ENCODE measurements at regions not wholly inside any gene's neighbourhood (a gene's known extent, or its start where the extent isn't known, plus 50 kb on each side); places are given as distances from the start of the nearest gene placed in this dataset.

GRCh38 chr14:22381766-22382165 lies 207.3 kb downstream of the DAD1 start:
- Histone ChIP-seq H3K27me3 (ENCODE audit: control insufficient read depth in 1 of 2, insufficient read depth in 2 of 2, low read length in 1 of 2) (no peaks in the 10 kb centered on the region), H3K4me1 (ENCODE audit: control insufficient read depth in 1 of 2, insufficient read depth in 2 of 2, low read length in 2 of 2) (peaks cover 0 to 3% of the 10 kb centered on the region in 2 donors), H3K4me3 (ENCODE audit: low read length in 2 of 2) (no peak overlapping the region), H3K27ac (ENCODE audit: low read depth in 1 of 2, low read length in 2 of 2) (no peak overlapping the region), H3K9me3 (ENCODE audit: control insufficient read depth, low read length) (no peaks in the 10 kb centered on the region), H3K36me3 (ENCODE audit: control insufficient read depth in 1 of 2, insufficient read depth in 2 of 2, low read length in 1 of 2) (no peaks in the 10 kb centered on the region)
- ATAC-seq (ENCODE audit: low FRiP score), result no peak
- DNase-seq, result no peak
- intact Hi-C loops (cut with DNase I), result no loop called here
- WGBS, 2 donors, result 90 to 92% methylated on average over 2 of the region's 2 CpGs

GRCh38 chr14:22381408-22381760 lies 207.6 kb downstream of the DAD1 start:
- no peak for ATAC-seq (ENCODE audit: low FRiP score)
- intact Hi-C loops (cut with DNase I), result no loop called here
- Histone ChIP-seq H3K4me3 (ENCODE audit: low read length in 2 of 2) (no peak overlapping the region), H3K27ac (ENCODE audit: low read depth in 1 of 2, low read length in 2 of 2) (peak overlapping the region; percentile 83 to 94), H3K9me3 (ENCODE audit: control insufficient read depth, low read length) (no peaks in the 10 kb centered on the region), H3K4me1 (ENCODE audit: control insufficient read depth in 1 of 2, insufficient read depth in 2 of 2, low read length in 2 of 2) (peaks cover 0 to 3% of the 10 kb centered on the region in 2 donors), H3K36me3 (ENCODE audit: control insufficient read depth in 1 of 2, insufficient read depth in 2 of 2, low read length in 1 of 2) (no peaks in the 10 kb centered on the region), H3K27me3 (ENCODE audit: control insufficient read depth in 1 of 2, insufficient read depth in 2 of 2, low read length in 1 of 2) (no peaks in the 10 kb centered on the region)
- no peak for DNase-seq
- 45 to 51% methylated on average over 3 of the region's 3 CpGs for WGBS, 2 donors

- Histone ChIP-seq H3K36me3 (ENCODE audit: control insufficient read depth in 1 of 2, insufficient read depth in 2 of 2, low read length in 1 of 2) (no peaks in the 10 kb centered on the region), H3K27me3 (ENCODE audit: control insufficient read depth in 1 of 2, insufficient read depth in 2 of 2, low read length in 1 of 2) (no peaks in the 10 kb centered on the region), H3K9me3 (ENCODE audit: control insufficient read depth, low read length) (no peaks in the 10 kb centered on the region), H3K4me3 (ENCODE audit: low read length in 2 of 2) (peak overlapping the region in 1 of 2 donors; percentile 34), H3K27ac (ENCODE audit: low read depth in 1 of 2, low read length in 2 of 2) (peak overlapping the region; percentile 83 to 94), H3K4me1 (ENCODE audit: control insufficient read depth in 1 of 2, insufficient read depth in 2 of 2, low read length in 2 of 2) (peaks cover 0 to 3% of the 10 kb centered on the region in 2 donors)
- ATAC-seq (ENCODE audit: low FRiP score) (peak; percentile 70), DNase-seq (no peak)
- 2 to 6% methylated on average over 5 of the region's 5 CpGs for WGBS, 2 donors
- intact Hi-C loops (cut with DNase I), result no loop called here
Observed at GRCh38 chr14:22380571-22381407, 208.2 kb downstream of the DAD1 start.

- H3K36me3 ChIP-seq (ENCODE audit: control insufficient read depth in 1 of 2, insufficient read depth in 2 of 2, low read length in 1 of 2), result no peaks in the 10 kb centered on the region
- H3K27ac ChIP-seq (ENCODE audit: low read depth in 1 of 2, low read length in 2 of 2), result peak overlapping the region in 1 of 2 donors; percentile 81
- DNase-seq (no peak), ATAC-seq (ENCODE audit: low FRiP score) (no peak)
- peaks cover 0 to 3% of the 10 kb centered on the region in 2 donors for H3K4me1 ChIP-seq (ENCODE audit: control insufficient read depth in 1 of 2, insufficient read depth in 2 of 2, low read length in 2 of 2)
- intact Hi-C loops (cut with DNase I), result no loop called here
- no peaks in the 10 kb centered on the region for H3K9me3 ChIP-seq (ENCODE audit: control insufficient read depth, low read length)
- H3K4me3 ChIP-seq (ENCODE audit: low read length in 2 of 2), result no peak overlapping the region
- no peaks in the 10 kb centered on the region for H3K27me3 ChIP-seq (ENCODE audit: control insufficient read depth in 1 of 2, insufficient read depth in 2 of 2, low read length in 1 of 2)
Observed at GRCh38 chr14:22379727-22380126, 209.3 kb downstream of the DAD1 start.

GRCh38 chr14:22378181-22378580 lies 210.8 kb downstream of the DAD1 start:
- no peak overlapping the region for H3K27ac ChIP-seq (ENCODE audit: low read depth in 1 of 2, low read length in 2 of 2)
- WGBS, 2 donors, result 82 to 84% methylated on average over 2 of the region's 2 CpGs
- H3K4me1 ChIP-seq (ENCODE audit: control insufficient read depth in 1 of 2, insufficient read depth in 2 of 2, low read length in 2 of 2), result peaks cover 0 to 3% of the 10 kb centered on the region in 2 donors
- intact Hi-C loops (cut with DNase I), result no loop called here
- no peaks in the 10 kb centered on the region for H3K27me3 ChIP-seq (ENCODE audit: control insufficient read depth in 1 of 2, insufficient read depth in 2 of 2, low read length in 1 of 2)
- ATAC-seq (ENCODE audit: low FRiP score), result no peak
- no peaks in the 10 kb centered on the region for H3K9me3 ChIP-seq (ENCODE audit: control insufficient read depth, low read length)
- H3K36me3 ChIP-seq (ENCODE audit: control insufficient read depth in 1 of 2, insufficient read depth in 2 of 2, low read length in 1 of 2), result no peaks in the 10 kb centered on the region
- DNase-seq, result no peak
- H3K4me3 ChIP-seq (ENCODE audit: low read length in 2 of 2), result no peak overlapping the region

- no peak for DNase-seq
- H3K4me1 ChIP-seq (ENCODE audit: control insufficient read depth in 1 of 2, insufficient read depth in 2 of 2, low read length in 2 of 2), result peaks cover 0 to 7% of the 10 kb centered on the region in 2 donors
- intact Hi-C loops (cut with DNase I), result loop anchor here in 1 of 2 donors (2.0 kb wide), 1 partner anchor 155 kb away; no protein-coding TSS in a partner anchor
- 4 to 6% methylated on average over 2 of the region's 2 CpGs for WGBS, 2 donors
- no peaks in the 10 kb centered on the region for H3K36me3 ChIP-seq (ENCODE audit: control insufficient read depth in 1 of 2, insufficient read depth in 2 of 2, low read length in 1 of 2)
- H3K9me3 ChIP-seq (ENCODE audit: control insufficient read depth, low read length), result no peaks in the 10 kb centered on the region
- no peak for ATAC-seq (ENCODE audit: low FRiP score)
- H3K27me3 ChIP-seq (ENCODE audit: control insufficient read depth in 1 of 2, insufficient read depth in 2 of 2, low read length in 1 of 2), result no peaks in the 10 kb centered on the region
- no peak overlapping the region for H3K4me3 ChIP-seq (ENCODE audit: low read length in 2 of 2)
- no peak overlapping the region for H3K27ac ChIP-seq (ENCODE audit: low read depth in 1 of 2, low read length in 2 of 2)
Observed at GRCh38 chr14:22375321-22375930, 213.6 kb downstream of the DAD1 start.

GRCh38 chr14:22370084-22370847 lies 218.8 kb downstream of the DAD1 start:
- H3K27me3 ChIP-seq (ENCODE audit: control insufficient read depth in 1 of 2, insufficient read depth in 2 of 2, low read length in 1 of 2), result no peaks in the 10 kb centered on the region
- H3K27ac ChIP-seq (ENCODE audit: low read depth in 1 of 2, low read length in 2 of 2), result peak overlapping the region; percentile 22 to 86
- WGBS, 2 donors, result 50 to 52% methylated on average over 2 of the region's 2 CpGs
- no peak overlapping the region for H3K4me3 ChIP-seq (ENCODE audit: low read length in 2 of 2)
- no peaks in the 10 kb centered on the region for H3K36me3 ChIP-seq (ENCODE audit: control insufficient read depth in 1 of 2, insufficient read depth in 2 of 2, low read length in 1 of 2)
- intact Hi-C loops (cut with DNase I), result loop anchor here (2.0 to 5.0 kb wide), 2 partner anchors 53 to 55 kb away; no protein-coding TSS in a partner anchor
- H3K9me3 ChIP-seq (ENCODE audit: control insufficient read depth, low read length), result no peaks in the 10 kb centered on the region
- peaks cover 0 to 4% of the 10 kb centered on the region in 2 donors for H3K4me1 ChIP-seq (ENCODE audit: control insufficient read depth in 1 of 2, insufficient read depth in 2 of 2, low read length in 2 of 2)
- ATAC-seq (ENCODE audit: low FRiP score) (peak; percentile 78), DNase-seq (peak; percentile 79 to 81)

GRCh38 chr14:22358726-22359125 lies 230.3 kb downstream of the DAD1 start:
- no peaks in the 10 kb centered on the region for H3K4me1 ChIP-seq (ENCODE audit: control insufficient read depth in 1 of 2, insufficient read depth in 2 of 2, low read length in 2 of 2)
- no peak overlapping the region for H3K27ac ChIP-seq (ENCODE audit: low read depth in 1 of 2, low read length in 2 of 2)
- ATAC-seq (ENCODE audit: low FRiP score), result no peak
- no peaks in the 10 kb centered on the region for H3K27me3 ChIP-seq (ENCODE audit: control insufficient read depth in 1 of 2, insufficient read depth in 2 of 2, low read length in 1 of 2)
- no peak overlapping the region for H3K4me3 ChIP-seq (ENCODE audit: low read length in 2 of 2)
- no peaks in the 10 kb centered on the region for H3K36me3 ChIP-seq (ENCODE audit: control insufficient read depth in 1 of 2, insufficient read depth in 2 of 2, low read length in 1 of 2)
- intact Hi-C loops (cut with DNase I), result no loop called here
- H3K9me3 ChIP-seq (ENCODE audit: control insufficient read depth, low read length), result no peaks in the 10 kb centered on the region
- DNase-seq, result no peak

Measured in aorta (tissue), 5 donors.